PC-3 (cell line): ENCODE measurements at regions not wholly inside any gene's neighbourhood (a gene's known extent, or its start where the extent isn't known, plus 50 kb on each side); places are given as distances from the start of the nearest gene placed in this dataset.

Source experiments
- ATAC-seq: fragments of 200-7000 bp; cut with Tn5 transposase; 2 replicates; pipeline ENCODE4 v1.9.1; 2020; ENCODE audit warnings: mild to moderate bottlenecking, moderate library complexity
- BruUV-seq: library from RNA; stranded (reverse); fragments of 400-500 nt; replicated peaks from 2 replicates; lab custom pipeline; 2021; lab: Mats Ljungman, UMichigan
- CTCF ChIA-PET: fragments of 300-600 bp; sonication (Branson Sonifier 250); formaldehyde crosslinking; loops from one replicate; lab custom pipeline; 2022; ENCODE audit warnings: antibody characterized with exemption; lab: Charles Lee
- POLR2A ChIA-PET: fragments of 300-600 bp; sonication (Branson Sonifier 250); formaldehyde crosslinking; loops from one replicate; lab custom pipeline; 2022; ENCODE audit warnings: antibody characterized with exemption; ENCODE audit not compliant: unreplicated experiment; lab: Charles Lee
- DNase-seq: peaks from one replicate; pipeline ENCODE4 v3.0.0-alpha.2; 2015
- H2AFZ ChIP-seq: fragments of 300-600 bp; sonication (generic); 2 replicates; pipeline ENCODE4 v1.6.0; 2016; ENCODE audit warnings: antibody characterized with exemption, low read length
- H3F3A ChIP-seq: fragments of 300-600 bp; sonication (generic); one replicate; pipeline ENCODE4 v1.6.0; 2017; ENCODE audit warnings: antibody characterized with exemption, low read length, control low read depth, mild to moderate bottlenecking; ENCODE audit not compliant: unreplicated experiment
- H3K27ac ChIP-seq: fragments of 300-600 bp; sonication (generic); 2 replicates; pipeline ENCODE4 v1.5.1; 2016; ENCODE audit warnings: mild to moderate bottlenecking, low read length
- H3K27me3 ChIP-seq: fragments of 300-600 bp; sonication (generic); 2 replicates; pipeline ENCODE4 v1.6.1; 2016; ENCODE audit warnings: low read length, mixed read lengths
- H3K36me3 ChIP-seq: fragments of 300-600 bp; sonication (generic); 2 replicates; pipeline ENCODE4 v1.6.1; 2016; ENCODE audit warnings: low read depth, mixed run types, low read length, mixed read lengths
- H3K4me1 ChIP-seq: fragments of 300-600 bp; sonication (generic); 2 replicates; pipeline ENCODE4 v1.5.1; 2016; ENCODE audit warnings: low read length; ENCODE audit not compliant: insufficient read depth
- H3K4me2 ChIP-seq: fragments of 300-600 bp; sonication (generic); 2 replicates; pipeline ENCODE4 v1.6.0; 2016; ENCODE audit warnings: low read length
- H3K4me3 ChIP-seq: fragments of 300-600 bp; sonication (generic); 2 replicates; pipeline ENCODE4 v1.5.1; 2016; ENCODE audit warnings: mild to moderate bottlenecking, low read length, mixed read lengths
- H3K79me2 ChIP-seq: fragments of 300-600 bp; sonication (generic); 2 replicates; pipeline ENCODE4 v1.6.1; 2017; ENCODE audit warnings: low read length, mixed read lengths
- H3K9ac ChIP-seq: fragments of 300-600 bp; sonication (generic); 2 replicates; pipeline ENCODE4 v1.6.0; 2016; ENCODE audit warnings: mild to moderate bottlenecking, low read length
- H3K9me2 ChIP-seq: fragments of 300-600 bp; sonication (generic); replicated peaks from 2 replicates; pipeline ENCODE4 v1.6.1; 2016; ENCODE audit warnings: mixed run types, low read length, mixed read lengths
- H3K9me3 ChIP-seq: fragments of 300-600 bp; sonication (generic); 2 replicates; pipeline ENCODE4 v1.6.1; 2016; ENCODE audit warnings: low read length, mixed read lengths
- H4K20me1 ChIP-seq: fragments of 300-600 bp; sonication (generic); 2 replicates; pipeline ENCODE4 v1.6.1; 2016; ENCODE audit warnings: low read length, mixed read lengths
- EZH2 ChIP-seq: fragments of 300-600 bp; sonication (generic); IDR thresholded peaks from one replicate; pipeline ENCODE4 v1.6.1; 2017; ENCODE audit warnings: antibody characterized with exemption, mild to moderate bottlenecking, low read length; ENCODE audit not compliant: unreplicated experiment
- EZH2phosphoT487 ChIP-seq: fragments of 300-600 bp; sonication (generic); IDR thresholded peaks from 2 replicates; pipeline ENCODE4 v1.6.1; 2018; ENCODE audit warnings: mild to moderate bottlenecking, antibody characterized with exemption, low read length, borderline replicate concordance
- intact Hi-C: fragments of 100-400 bp; cut with micrococcal nuclease; formaldehyde crosslinking; loops from 2 replicates; pipeline ENCODE4 v1.9.0; 2023
- TF ChIP-seq, protein P1 (sequence below): fragments of 300-600 bp; sonication (generic); conservative IDR thresholded peaks from 2 replicates; pipeline ENCODE4 v1.5.1; 2017; ENCODE audit warnings: antibody characterized with exemption, low read depth, mild to moderate bottlenecking, low read length

DNA sequence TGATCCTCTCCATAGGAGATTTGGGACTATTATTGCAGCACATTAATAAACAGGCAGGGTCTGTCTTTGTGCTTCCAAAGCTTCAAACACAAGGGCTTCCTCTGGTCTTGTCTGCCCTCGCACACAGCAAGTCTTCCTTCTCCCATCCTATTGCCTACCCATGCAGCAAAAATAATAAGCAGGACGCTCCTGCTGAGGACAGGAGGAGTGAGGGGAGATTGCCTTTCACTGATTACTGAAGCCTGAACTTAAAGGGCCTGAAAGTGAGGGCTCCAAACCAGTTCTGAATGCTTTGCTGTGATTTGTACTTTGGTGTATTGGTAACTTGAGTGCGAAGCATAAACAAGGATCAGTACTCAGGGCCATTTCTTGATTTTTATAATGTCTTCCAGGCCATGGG, 197.6 kb upstream of the XYLT1 start:
- DNase-seq (no peak), ATAC-seq (no peak)
- TF ChIP-seq, protein P1, sequence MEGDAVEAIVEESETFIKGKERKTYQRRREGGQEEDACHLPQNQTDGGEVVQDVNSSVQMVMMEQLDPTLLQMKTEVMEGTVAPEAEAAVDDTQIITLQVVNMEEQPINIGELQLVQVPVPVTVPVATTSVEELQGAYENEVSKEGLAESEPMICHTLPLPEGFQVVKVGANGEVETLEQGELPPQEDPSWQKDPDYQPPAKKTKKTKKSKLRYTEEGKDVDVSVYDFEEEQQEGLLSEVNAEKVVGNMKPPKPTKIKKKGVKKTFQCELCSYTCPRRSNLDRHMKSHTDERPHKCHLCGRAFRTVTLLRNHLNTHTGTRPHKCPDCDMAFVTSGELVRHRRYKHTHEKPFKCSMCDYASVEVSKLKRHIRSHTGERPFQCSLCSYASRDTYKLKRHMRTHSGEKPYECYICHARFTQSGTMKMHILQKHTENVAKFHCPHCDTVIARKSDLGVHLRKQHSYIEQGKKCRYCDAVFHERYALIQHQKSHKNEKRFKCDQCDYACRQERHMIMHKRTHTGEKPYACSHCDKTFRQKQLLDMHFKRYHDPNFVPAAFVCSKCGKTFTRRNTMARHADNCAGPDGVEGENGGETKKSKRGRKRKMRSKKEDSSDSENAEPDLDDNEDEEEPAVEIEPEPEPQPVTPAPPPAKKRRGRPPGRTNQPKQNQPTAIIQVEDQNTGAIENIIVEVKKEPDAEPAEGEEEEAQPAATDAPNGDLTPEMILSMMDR: no peak
- TF ChIP-seq EZH2phosphoT487 (no peak), EZH2 (no peak)
- ChIA-PET CTCF (no interaction called here), POLR2A (no interaction called here)
- Histone ChIP-seq H3K36me3 (no peaks in the 10 kb centered on the region), H4K20me1 (no peaks in the 10 kb centered on the region), H3K4me2 (no peak overlapping the region), H2AFZ (no peak overlapping the region), H3K4me1 (no peaks in the 10 kb centered on the region), H3K27me3 (no peaks in the 10 kb centered on the region), H3K9me2 (no peaks in the 10 kb centered on the region), H3F3A (no peaks in the 10 kb centered on the region), H3K9me3 (no peaks in the 10 kb centered on the region), H3K27ac (no peak overlapping the region), H3K4me3 (no peak overlapping the region), H3K9ac (no peak overlapping the region), H3K79me2 (no peaks in the 10 kb centered on the region)
- intact Hi-C loops: no loop called here
- BruUV-seq: no TSS peak

DNA sequence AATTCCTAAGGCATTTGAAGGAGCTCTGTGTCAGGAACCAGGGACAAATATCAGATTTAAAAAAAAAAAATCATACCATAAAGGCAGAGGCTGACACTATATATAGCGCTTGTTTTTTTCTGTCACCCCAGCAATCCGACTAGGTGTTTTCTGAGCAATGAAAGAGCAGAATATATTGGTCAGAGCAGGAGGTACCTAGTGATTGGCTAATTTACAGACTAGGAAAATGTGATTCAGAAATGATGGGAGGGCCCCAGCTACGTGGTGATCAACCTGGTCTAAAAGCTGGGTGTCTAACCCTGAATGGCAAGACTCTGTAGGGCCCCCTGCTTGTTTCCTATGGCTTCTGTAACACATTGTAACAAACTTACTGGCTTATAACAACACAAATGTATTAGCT, 195.5 kb upstream of the XYLT1 start:
- POLR2A ChIA-PET: no interaction called here
- Histone ChIP-seq H3K79me2 (no peaks in the 10 kb centered on the region), H3K27me3 (no peaks in the 10 kb centered on the region), H3K9me3 (no peaks in the 10 kb centered on the region), H3F3A (no peaks in the 10 kb centered on the region), H3K4me3 (no peak overlapping the region), H3K9ac (no peak overlapping the region), H2AFZ (no peak overlapping the region), H3K4me2 (no peak overlapping the region), H3K27ac (no peak overlapping the region), H3K4me1 (no peaks in the 10 kb centered on the region), H3K9me2 (no peaks in the 10 kb centered on the region), H3K36me3 (no peaks in the 10 kb centered on the region), H4K20me1 (no peaks in the 10 kb centered on the region)
- no TSS peak for BruUV-seq
- DNase-seq (no peak), ATAC-seq (no peak)
- CTCF ChIA-PET: no interaction called here
- TF ChIP-seq EZH2 (no peak), EZH2phosphoT487 (no peak)
- TF ChIP-seq, protein P1: no peak
- intact Hi-C loops: no loop called here

DNA sequence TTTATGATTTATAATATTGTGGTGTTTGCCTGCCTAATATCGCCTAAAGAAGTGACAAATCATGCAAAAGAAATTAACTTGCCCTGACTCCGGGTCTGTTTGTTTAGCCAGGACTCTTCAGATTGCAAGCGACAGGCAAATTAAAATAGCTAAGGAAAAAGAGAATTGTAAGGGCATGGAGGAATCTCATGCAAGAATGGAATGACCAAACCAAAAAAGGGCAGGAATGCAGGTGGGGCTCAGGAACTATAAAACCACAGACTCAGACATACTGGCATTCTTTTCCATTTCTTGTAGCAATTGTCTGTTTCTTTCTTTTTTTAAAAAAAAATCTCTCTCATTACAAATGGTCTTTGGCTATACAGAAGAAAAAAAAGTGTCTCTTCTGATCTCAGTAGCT, 188.1 kb upstream of the XYLT1 start:
- Histone ChIP-seq H3K4me3 (no peak overlapping the region), H3K27me3 (no peaks in the 10 kb centered on the region), H3K9ac (no peak overlapping the region), H3F3A (no peaks in the 10 kb centered on the region), H4K20me1 (no peaks in the 10 kb centered on the region), H3K4me2 (no peak overlapping the region), H3K27ac (no peak overlapping the region), H3K36me3 (no peaks in the 10 kb centered on the region), H3K79me2 (no peaks in the 10 kb centered on the region), H3K9me2 (no peaks in the 10 kb centered on the region), H2AFZ (no peak overlapping the region), H3K9me3 (no peaks in the 10 kb centered on the region), H3K4me1 (no peaks in the 10 kb centered on the region)
- no TSS peak for BruUV-seq
- ChIA-PET POLR2A (no interaction called here), CTCF (no interaction called here)
- TF ChIP-seq, protein P1: no peak
- no peak for TF ChIP-seq EZH2
- no peak for TF ChIP-seq EZH2phosphoT487
- ATAC-seq: no peak
- no peak for DNase-seq
- intact Hi-C loops: no loop called here
